CD4-positive, alpha-beta T cell (primary cell): ENCODE measurements at regions not wholly inside any gene's neighbourhood (a gene's known extent, or its start where the extent isn't known, plus 50 kb on each side); places are given as distances from the start of the nearest gene placed in this dataset.

Experiments used
- ATAC-seq: fragments of 200-7000 bp; cut with Tn5 transposase; one replicate; pipeline ENCODE4 v1.10.0; 2022; ENCODE audit warnings: mild to moderate bottlenecking; ENCODE audit not compliant: poor library complexity
- CTCF ChIA-PET: fragments of 350-600 bp; sonication (Branson Sonifier 250); formaldehyde crosslinking; loops from one replicate; lab custom pipeline; 2021; ENCODE audit warnings: antibody characterized with exemption, inconsistent platforms; lab: Charles Lee
- POLR2A ChIA-PET: fragments of 350-600 bp; sonication (Branson Sonifier 250); formaldehyde crosslinking; loops from one replicate; lab custom pipeline; 2021; ENCODE audit warnings: antibody characterized with exemption, inconsistent platforms; lab: Charles Lee
- DNase-seq, 14 experiments: peaks; one replicate each; pipeline ENCODE4 v3.0.0-alpha.2; 2013 to 2020; ENCODE audit warnings: mixed read lengths in 2 of 14
- H3K27ac ChIP-seq, 2 donors: one replicate each; pipeline versions ENCODE4 v1.5.1 to v1.7.0; 2013; ENCODE audit warnings: low read length in 2 of 2, low read depth in 1 of 2, mild to moderate bottlenecking in 1 of 2
- H3K27me3 ChIP-seq, 2 experiments: 1 replicate in 1 of 2; 2 replicates in 1 of 2; pipeline versions ENCODE4 v1.6.1 to v1.7.0; 2013; ENCODE audit warnings: low read length in 2 of 2, control low read depth in 1 of 2, mild to moderate bottlenecking in 1 of 2, moderate library complexity in 1 of 2; ENCODE audit not compliant: insufficient read depth in 2 of 2, control insufficient read depth in 1 of 2
- H3K36me3 ChIP-seq: one replicate; pipeline ENCODE4 v1.6.1; 2013; ENCODE audit warnings: low read length, control low read depth; ENCODE audit not compliant: insufficient read depth
- H3K4me1 ChIP-seq: one replicate; pipeline ENCODE4 v1.6.1; 2013; ENCODE audit warnings: low read length, control low read depth; ENCODE audit not compliant: insufficient read depth
- H3K4me3 ChIP-seq: one replicate; pipeline ENCODE4 v1.5.1; 2013; ENCODE audit warnings: mild to moderate bottlenecking, low read length, moderate library complexity
- H3K9me3 ChIP-seq, 2 experiments: 1 replicate in 1 of 2; 2 replicates in 1 of 2; pipeline versions ENCODE4 v1.6.1 to v1.7.0; 2013; ENCODE audit warnings: low read length in 2 of 2, mild to moderate bottlenecking in 2 of 2, control low read depth in 1 of 2, moderate library complexity in 1 of 2; ENCODE audit not compliant: control insufficient read depth in 1 of 2, insufficient read depth in 1 of 2
- H3K27ac Mint-ChIP-seq: one replicate; pipeline ENCODE4 v1.8.0; 2020; ENCODE audit warnings: mixed read lengths
- H3K27me3 Mint-ChIP-seq: one replicate; pipeline ENCODE4 v1.8.0; 2021; ENCODE audit warnings: mixed read lengths
- H3K36me3 Mint-ChIP-seq: one replicate; pipeline ENCODE4 v1.8.0; 2021; ENCODE audit warnings: low read depth, mixed read lengths
- H3K4me1 Mint-ChIP-seq: one replicate; pipeline ENCODE4 v1.8.0; 2021; ENCODE audit warnings: low read depth, mixed read lengths
- H3K4me3 Mint-ChIP-seq: one replicate; pipeline ENCODE4 v1.8.0; 2020; ENCODE audit warnings: mild to moderate bottlenecking, mixed read lengths
- H3K9me3 Mint-ChIP-seq: one replicate; pipeline ENCODE4 v1.8.0; 2020; ENCODE audit warnings: mixed read lengths
- intact Hi-C, 2 experiments: fragments of 100-400 bp; cut with DNase I in 1 of 2; cut with micrococcal nuclease in 1 of 2; formaldehyde crosslinking; loops; one replicate each; pipeline versions ENCODE4 v1.15.1 to v1.9.0; 2023 to 2025; cut with DNase I, micrococcal nuclease
- TF ChIP-seq, protein P1 (sequence below): fragments of 200-600 bp; IDR thresholded peaks from one replicate; pipeline ENCODE4 v1.8.0; 2022; ENCODE audit warnings: antibody characterized with exemption, mild to moderate bottlenecking

DNA sequence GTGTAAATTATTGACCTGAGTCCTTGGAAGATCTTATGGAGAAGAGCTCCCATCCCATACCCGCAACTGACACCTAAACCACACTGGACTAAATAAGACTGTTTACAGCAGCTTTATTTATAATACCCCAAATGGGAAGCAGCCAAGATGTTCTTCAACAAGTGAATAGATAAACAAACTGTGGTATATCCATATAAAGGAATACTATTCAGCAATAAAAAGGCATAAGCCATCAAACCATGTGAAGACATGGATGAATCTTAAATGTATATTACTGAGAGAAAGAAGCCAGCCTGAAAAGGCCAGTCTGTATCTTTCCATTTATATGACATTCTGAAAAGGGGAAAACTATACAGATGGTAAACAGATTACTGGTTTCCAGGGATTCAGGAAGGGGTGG lies 212.7 kb downstream of the TPBG start:
- H3K27me3 Mint-ChIP-seq = no peaks in the 10 kb centered on the region
- no peaks in the 10 kb centered on the region for H3K36me3 Mint-ChIP-seq
- no peak overlapping the region for H3K4me3 ChIP-seq
- no peaks in the 10 kb centered on the region for H3K4me1 Mint-ChIP-seq
- ChIA-PET CTCF (no interaction called here), POLR2A (no interaction called here)
- H3K9me3 ChIP-seq = no peaks in the 10 kb centered on the region
- intact Hi-C loops = no loop called here
- DNase-seq = no peak
- no peaks in the 10 kb centered on the region for H3K27me3 ChIP-seq
- ATAC-seq = no peak
- H3K36me3 ChIP-seq = no peaks in the 10 kb centered on the region
- peaks cover 11% of the 10 kb centered on the region for H3K9me3 Mint-ChIP-seq
- no peak overlapping the region for H3K4me3 Mint-ChIP-seq
- H3K27ac Mint-ChIP-seq = no peak overlapping the region
- no peak overlapping the region for H3K27ac ChIP-seq
- TF ChIP-seq, protein P1, sequence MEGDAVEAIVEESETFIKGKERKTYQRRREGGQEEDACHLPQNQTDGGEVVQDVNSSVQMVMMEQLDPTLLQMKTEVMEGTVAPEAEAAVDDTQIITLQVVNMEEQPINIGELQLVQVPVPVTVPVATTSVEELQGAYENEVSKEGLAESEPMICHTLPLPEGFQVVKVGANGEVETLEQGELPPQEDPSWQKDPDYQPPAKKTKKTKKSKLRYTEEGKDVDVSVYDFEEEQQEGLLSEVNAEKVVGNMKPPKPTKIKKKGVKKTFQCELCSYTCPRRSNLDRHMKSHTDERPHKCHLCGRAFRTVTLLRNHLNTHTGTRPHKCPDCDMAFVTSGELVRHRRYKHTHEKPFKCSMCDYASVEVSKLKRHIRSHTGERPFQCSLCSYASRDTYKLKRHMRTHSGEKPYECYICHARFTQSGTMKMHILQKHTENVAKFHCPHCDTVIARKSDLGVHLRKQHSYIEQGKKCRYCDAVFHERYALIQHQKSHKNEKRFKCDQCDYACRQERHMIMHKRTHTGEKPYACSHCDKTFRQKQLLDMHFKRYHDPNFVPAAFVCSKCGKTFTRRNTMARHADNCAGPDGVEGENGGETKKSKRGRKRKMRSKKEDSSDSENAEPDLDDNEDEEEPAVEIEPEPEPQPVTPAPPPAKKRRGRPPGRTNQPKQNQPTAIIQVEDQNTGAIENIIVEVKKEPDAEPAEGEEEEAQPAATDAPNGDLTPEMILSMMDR = no peak
- no peaks in the 10 kb centered on the region for H3K4me1 ChIP-seq

DNA sequence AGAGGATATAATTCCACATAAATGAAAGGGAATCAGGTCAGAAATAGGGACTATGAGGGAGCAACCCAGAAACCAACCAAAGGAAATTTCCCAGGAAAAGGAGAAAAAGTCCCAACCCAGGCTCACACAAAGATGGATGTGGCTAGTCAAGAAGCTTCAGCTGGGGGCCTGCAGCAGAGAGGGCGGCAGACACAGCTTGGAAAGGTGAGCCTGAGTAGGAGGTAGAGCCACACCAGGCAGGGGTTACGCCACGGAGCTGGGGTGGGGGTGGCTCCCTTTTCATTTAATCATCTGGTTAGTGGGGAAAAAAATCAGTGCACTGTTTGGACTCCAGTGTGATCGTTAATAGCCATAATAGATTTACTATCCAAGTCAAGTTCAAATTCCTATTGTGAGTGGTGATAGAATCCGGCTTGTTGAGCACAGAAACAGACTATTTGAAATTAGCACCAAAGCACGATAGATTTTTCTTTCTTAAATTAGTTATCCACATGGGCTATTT lies 220.6 kb downstream of the TPBG start:
- POLR2A ChIA-PET = no interaction called here
- CTCF ChIA-PET = no interaction called here
- H3K4me1 Mint-ChIP-seq = no peaks in the 10 kb centered on the region

DNA sequence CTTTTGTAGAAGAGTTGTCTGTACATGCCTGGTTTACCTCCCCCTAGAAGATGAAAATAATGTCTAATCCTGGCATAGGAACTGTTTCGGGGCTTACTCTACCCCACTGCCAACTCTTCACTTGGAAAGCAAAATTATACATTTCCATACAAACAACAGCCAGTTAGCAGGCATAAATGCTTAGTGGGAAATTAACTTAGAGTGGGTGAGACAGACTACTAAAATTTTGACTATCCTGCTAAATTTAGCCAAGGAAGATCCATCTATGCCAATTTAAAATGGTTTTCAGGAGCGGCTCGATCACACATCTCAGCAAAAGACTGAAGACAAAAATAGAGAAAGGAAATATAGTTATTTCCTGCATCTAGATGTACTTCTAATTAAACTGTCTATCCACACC lies 221.2 kb downstream of the TPBG start:
- H3K27ac Mint-ChIP-seq = no peak overlapping the region
- DNase-seq (no peak), ATAC-seq (no peak)
- POLR2A ChIA-PET = no interaction called here
- H3K36me3 Mint-ChIP-seq = no peaks in the 10 kb centered on the region
- Histone ChIP-seq H3K27me3 (no peaks in the 10 kb centered on the region), H3K4me3 (no peak overlapping the region), H3K4me1 (no peaks in the 10 kb centered on the region), H3K9me3 (no peaks in the 10 kb centered on the region), H3K36me3 (no peaks in the 10 kb centered on the region), H3K27ac (no peak overlapping the region)
- H3K27me3 Mint-ChIP-seq = peaks cover 4% of the 10 kb centered on the region
- no peak overlapping the region for H3K4me3 Mint-ChIP-seq
- CTCF ChIA-PET = no interaction called here
- no peaks in the 10 kb centered on the region for H3K4me1 Mint-ChIP-seq
- H3K9me3 Mint-ChIP-seq = no peaks in the 10 kb centered on the region
- intact Hi-C loops = no loop called here
- TF ChIP-seq, protein P1 = no peak

More for the DNA sequence above, 220.6 kb downstream of the TPBG start:
- H3K36me3 ChIP-seq = no peaks in the 10 kb centered on the region
- no peak overlapping the region for H3K4me3 ChIP-seq
- H3K9me3 Mint-ChIP-seq = no peaks in the 10 kb centered on the region
- intact Hi-C loops = no loop called here
- no peak for ATAC-seq
- H3K27ac ChIP-seq = no peak overlapping the region
- no peak overlapping the region for H3K4me3 Mint-ChIP-seq
- H3K4me1 ChIP-seq = no peaks in the 10 kb centered on the region
- no peak for DNase-seq
- no peaks in the 10 kb centered on the region for H3K9me3 ChIP-seq
- no peaks in the 10 kb centered on the region for H3K36me3 Mint-ChIP-seq
- no peak overlapping the region for H3K27ac Mint-ChIP-seq
- peaks cover 4% of the 10 kb centered on the region for H3K27me3 Mint-ChIP-seq
- TF ChIP-seq, protein P1 = no peak
- H3K27me3 ChIP-seq = no peaks in the 10 kb centered on the region
